Right lobe of liver (tissue), 6 donors: ENCODE measurements at regions not wholly inside any gene's neighbourhood (a gene's known extent, or its start where the extent isn't known, plus 50 kb on each side); places are given as distances from the start of the nearest gene placed in this dataset.

Experiments
- ATAC-seq, 4 donors: fragments of 200-7000 bp; cut with Tn5 transposase; one replicate each; pipeline ENCODE4 v1.9.1; 2020; ENCODE audit warnings: mild to moderate bottlenecking in 4 of 4, moderate library complexity in 4 of 4
- DNase-seq, 3 donors: peaks; one replicate each; pipeline ENCODE4 v3.0.0-alpha.2; 2020
- H3K27ac ChIP-seq, 3 donors: fragments of 200-600 bp; one replicate each; pipeline ENCODE4 v1.8.0; 2022
- H3K27me3 ChIP-seq, 2 donors: fragments of 200-600 bp; one replicate each; pipeline ENCODE4 v1.8.0; 2022
- H3K36me3 ChIP-seq, 4 donors: fragments of 200-600 bp; sonication (generic) in 1 of 4; one replicate each; pipeline versions ENCODE4 v1.5.1 to v1.8.0; 2017 to 2022; ENCODE audit warnings: control low read depth in 1 of 4
- H3K4me1 ChIP-seq, 4 donors: fragments of 200-600 bp; sonication (generic) in 1 of 4; one replicate each; pipeline versions ENCODE4 v1.5.1 to v1.8.0; 2017 to 2022; ENCODE audit warnings: control low read depth in 1 of 4
- H3K4me3 ChIP-seq, 3 donors: fragments of 200-600 bp; one replicate each; pipeline ENCODE4 v1.8.0; 2022
- H3K9me3 ChIP-seq, 4 donors: fragments of 200-600 bp; sonication (generic) in 1 of 4; one replicate each; pipeline versions ENCODE4 v1.5.1 to v1.8.0; 2017 to 2022; ENCODE audit warnings: control low read depth in 1 of 4
- POLR2A ChIP-seq: fragments of 450-650 bp; IDR thresholded peaks from one replicate; pipeline ENCODE4 v1.6.1; 2017; ENCODE audit warnings: antibody characterized with exemption, mild to moderate bottlenecking
- WGBS: methylation state at CpG from one replicate; pipeline ENCODE4 v1.1.6; 2018; ENCODE audit warnings: low coverage, low lambda C conversion rate; ENCODE audit not compliant: insufficient coverage; ENCODE audit errors: missing lambda C conversion rate; 5-methylcytosine and 5-hydroxymethylcytosine counted together
- intact Hi-C, 2 donors: fragments of 100-400 bp; cut with DNase I; formaldehyde crosslinking; loops; one replicate each; pipeline versions ENCODE4 v1.11.2 to v1.14.1; 2022
- TF ChIP-seq, protein P1 (sequence below), 4 donors: fragments of 200-600 bp in 3 of 4; fragments of 450-650 bp in 1 of 4; IDR thresholded peaks; one replicate each; pipeline versions ENCODE4 v1.5.1 to v1.8.0; 2016 to 2022; ENCODE audit warnings: antibody characterized with exemption in 4 of 4, mild to moderate bottlenecking in 2 of 4
- donor health status: DM: no; HTN: yes; CAD: no.
- donor health status: DM: no; HTN: no; CAD: no.
- donor health status: DM: no; HTN: no; CAD: no.
- donor health status: DM: no; HTN: yes; CAD: no.
- donor health status: DM: no; HTN: yes; CAD: no.

DNA sequence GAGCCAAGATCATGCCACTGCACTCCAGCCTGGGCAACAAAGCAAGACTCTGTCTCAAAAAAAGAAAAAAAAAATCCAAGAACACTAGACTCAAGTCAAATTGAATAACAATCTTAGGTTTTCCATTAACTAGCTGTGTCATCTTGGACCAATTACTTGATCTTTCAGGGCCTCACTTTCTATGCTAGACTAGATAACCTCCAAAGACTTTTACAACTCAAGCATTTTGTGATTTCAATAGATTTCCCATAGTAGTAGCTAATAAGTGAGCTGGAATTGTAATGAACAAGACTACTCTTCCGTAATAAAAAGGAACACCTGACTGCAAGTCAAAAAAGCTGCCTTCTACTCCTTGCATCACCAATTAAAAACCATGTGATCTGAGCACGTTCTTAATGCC is 127.0 kb upstream of the SSTR1 start:
- TF ChIP-seq, protein P1, sequence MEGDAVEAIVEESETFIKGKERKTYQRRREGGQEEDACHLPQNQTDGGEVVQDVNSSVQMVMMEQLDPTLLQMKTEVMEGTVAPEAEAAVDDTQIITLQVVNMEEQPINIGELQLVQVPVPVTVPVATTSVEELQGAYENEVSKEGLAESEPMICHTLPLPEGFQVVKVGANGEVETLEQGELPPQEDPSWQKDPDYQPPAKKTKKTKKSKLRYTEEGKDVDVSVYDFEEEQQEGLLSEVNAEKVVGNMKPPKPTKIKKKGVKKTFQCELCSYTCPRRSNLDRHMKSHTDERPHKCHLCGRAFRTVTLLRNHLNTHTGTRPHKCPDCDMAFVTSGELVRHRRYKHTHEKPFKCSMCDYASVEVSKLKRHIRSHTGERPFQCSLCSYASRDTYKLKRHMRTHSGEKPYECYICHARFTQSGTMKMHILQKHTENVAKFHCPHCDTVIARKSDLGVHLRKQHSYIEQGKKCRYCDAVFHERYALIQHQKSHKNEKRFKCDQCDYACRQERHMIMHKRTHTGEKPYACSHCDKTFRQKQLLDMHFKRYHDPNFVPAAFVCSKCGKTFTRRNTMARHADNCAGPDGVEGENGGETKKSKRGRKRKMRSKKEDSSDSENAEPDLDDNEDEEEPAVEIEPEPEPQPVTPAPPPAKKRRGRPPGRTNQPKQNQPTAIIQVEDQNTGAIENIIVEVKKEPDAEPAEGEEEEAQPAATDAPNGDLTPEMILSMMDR (IDR thresholded peaks at IDR 0.05), result no peak
- intact Hi-C loops, result no loop called here
- no peak for ATAC-seq
- 71% methylated on average over 2 of the region's 2 CpGs for WGBS
- Histone ChIP-seq H3K27ac (no peak overlapping the region), H3K4me3 (no peak overlapping the region), H3K27me3 (no peaks in the 10 kb centered on the region), H3K36me3 (no peaks in the 10 kb centered on the region), H3K4me1 (peaks cover 0 to 10% (median 0%) of the 10 kb centered on the region in 4 donors), H3K9me3 (no peaks in the 10 kb centered on the region)
- no peak for DNase-seq

- H3K36me3 ChIP-seq, result no peaks in the 10 kb centered on the region
- no peak for DNase-seq
- H3K4me3 ChIP-seq, result no peak overlapping the region
- ATAC-seq, result no peak
- no peaks in the 10 kb centered on the region for H3K27me3 ChIP-seq
- H3K9me3 ChIP-seq, result no peaks in the 10 kb centered on the region
- TF ChIP-seq, protein P1 (IDR thresholded peaks at IDR 0.05), result no peak
- no peak for TF ChIP-seq POLR2A
- WGBS, result 59% methylated on average over 1 of the region's 1 CpG
- H3K27ac ChIP-seq, result no peak overlapping the region
- peaks cover 0 to 10% (median 0%) of the 10 kb centered on the region in 4 donors for H3K4me1 ChIP-seq
- intact Hi-C loops, result no loop called here
Observed at GRCh38 chr14:38083039-38083438, 124.7 kb upstream of the SSTR1 start.

DNA sequence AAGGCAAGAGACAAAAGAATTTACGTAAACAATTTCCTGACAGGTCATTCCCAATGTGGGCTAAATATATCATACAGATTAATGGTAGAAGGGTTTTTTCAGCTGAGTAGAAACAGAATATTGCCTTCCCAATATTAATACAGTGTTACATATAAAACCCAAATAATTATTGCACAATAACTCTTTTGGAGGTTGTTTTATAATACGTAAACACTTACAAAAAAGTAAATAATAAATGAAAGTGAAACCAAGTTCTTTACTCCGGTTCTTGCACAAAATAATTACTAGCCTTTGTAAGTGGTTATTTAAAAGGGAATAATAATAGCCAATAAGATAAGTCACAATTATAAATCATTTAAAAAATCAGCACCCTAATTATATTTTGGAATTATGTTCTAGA is 118.6 kb upstream of the SSTR1 start:
- ATAC-seq (peak in 3 of 4 donors; percentile 46 to 72 (median 59)), DNase-seq (no peak)
- H3K9me3 ChIP-seq, result no peaks in the 10 kb centered on the region
- H3K4me1 ChIP-seq, result no peaks in the 10 kb centered on the region
- TF ChIP-seq, protein P1 (IDR thresholded peaks at IDR 0.05), result no peak
- TF ChIP-seq POLR2A, result no peak
- WGBS, result 23% methylated on average over 3 of the region's 3 CpGs
- H3K27me3 ChIP-seq, result no peaks in the 10 kb centered on the region
- intact Hi-C loops, result no loop called here
- no peak overlapping the region for H3K27ac ChIP-seq
- no peaks in the 10 kb centered on the region for H3K36me3 ChIP-seq
- peak overlapping the region; percentile 18 to 38 (median 23) for H3K4me3 ChIP-seq

DNA sequence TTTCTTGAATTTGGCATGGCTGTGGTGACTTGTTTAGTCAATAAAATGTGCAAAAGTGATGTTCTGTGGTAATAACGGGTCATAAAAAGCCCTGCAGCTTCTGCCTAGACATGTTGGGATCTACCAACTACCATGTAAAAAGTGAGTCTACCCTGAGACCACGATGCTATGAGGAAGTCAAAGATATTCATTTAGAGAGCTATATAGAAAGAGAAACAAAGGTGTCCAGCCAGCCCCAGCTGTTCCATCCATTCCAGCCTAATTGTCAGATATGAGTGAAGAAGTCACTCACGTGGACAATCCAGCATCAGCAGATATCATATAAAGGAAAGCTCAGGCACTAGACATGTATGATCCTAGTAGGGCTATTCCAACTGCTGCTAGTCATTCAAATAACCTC is 117.2 kb upstream of the SSTR1 start:
- intact Hi-C loops, result no loop called here
- Histone ChIP-seq H3K27me3 (no peaks in the 10 kb centered on the region), H3K4me3 (no peak overlapping the region), H3K36me3 (no peaks in the 10 kb centered on the region), H3K9me3 (no peaks in the 10 kb centered on the region), H3K4me1 (no peaks in the 10 kb centered on the region), H3K27ac (no peak overlapping the region)
- DNase-seq (no peak), ATAC-seq (no peak)
- TF ChIP-seq POLR2A, result no peak
- TF ChIP-seq, protein P1 (IDR thresholded peaks at IDR 0.05), result no peak
- whole genome bisulfite sequencing, result 65% methylated on average over 3 of the region's 3 CpGs
